Endodermal cell (in vitro differentiated cells): ENCODE measurements at regions not wholly inside any gene's neighbourhood (a gene's known extent, or its start where the extent isn't known, plus 50 kb on each side); places are given as distances from the start of the nearest gene placed in this dataset.

ENCODE experiments used
- DNase-seq: peaks from one replicate; pipeline ENCODE4 v3.0.0-alpha.2; 2017
- H3K27ac ChIP-seq: 2 replicates; pipeline ENCODE4 v1.5.1; 2013; ENCODE audit warnings: mild to moderate bottlenecking, low read depth, low read length, moderate library complexity
- H3K27me3 ChIP-seq: 2 replicates; pipeline ENCODE4 v1.6.1; 2013; ENCODE audit warnings: mild to moderate bottlenecking, low read length, moderate library complexity; ENCODE audit not compliant: insufficient read depth, control insufficient read depth, poor library complexity, severe bottlenecking
- H3K36me3 ChIP-seq: 2 replicates; pipeline ENCODE4 v1.7.0; 2013; ENCODE audit warnings: mild to moderate bottlenecking, low read length, moderate library complexity; ENCODE audit not compliant: control insufficient read depth, insufficient read depth
- H3K4me1 ChIP-seq: one replicate; pipeline ENCODE4 v1.7.0; 2013; ENCODE audit warnings: low read length; ENCODE audit not compliant: control insufficient read depth, insufficient read depth
- H3K4me3 ChIP-seq: 2 replicates; pipeline ENCODE4 v1.5.1; 2013; ENCODE audit warnings: mild to moderate bottlenecking, low read length, moderate library complexity
- H3K9ac ChIP-seq: 2 replicates; pipeline ENCODE4 v1.6.1; 2013; ENCODE audit warnings: mild to moderate bottlenecking, low read length, moderate library complexity; ENCODE audit not compliant: poor library complexity, severe bottlenecking; ENCODE audit errors: extremely low read depth
- H3K9me3 ChIP-seq: 2 replicates; pipeline ENCODE4 v1.6.1; 2013; ENCODE audit warnings: mild to moderate bottlenecking, low read length, moderate library complexity; ENCODE audit not compliant: control insufficient read depth
- H3K27ac Mint-ChIP-seq: 2 replicates; pipeline ENCODE4 v1.8.0; 2020; ENCODE audit warnings: mixed read lengths
- H3K27me3 Mint-ChIP-seq: 2 replicates; pipeline ENCODE4 v1.8.0; 2021; ENCODE audit warnings: mild to moderate bottlenecking, mixed read lengths; ENCODE audit not compliant: insufficient read depth
- H3K36me3 Mint-ChIP-seq: 2 replicates; pipeline ENCODE4 v1.8.0; 2020; ENCODE audit warnings: low read depth, mixed read lengths
- H3K4me1 Mint-ChIP-seq: 2 replicates; pipeline ENCODE4 v1.8.0; 2020; ENCODE audit warnings: mixed read lengths
- H3K4me3 Mint-ChIP-seq: 2 replicates; pipeline ENCODE4 v1.8.0; 2020; ENCODE audit warnings: mild to moderate bottlenecking, moderate library complexity, mixed read lengths
- H3K9me3 Mint-ChIP-seq: 2 replicates; pipeline ENCODE4 v1.8.0; 2020; ENCODE audit warnings: mild to moderate bottlenecking, mixed read lengths
- WGBS, 2 experiments: methylation state at CpG; one replicate each; pipeline versions ENCODE4 v1.1.5 to v1.1.7; 2013; ENCODE audit warnings: missing lambda C conversion rate in 2 of 2, mixed read lengths in 1 of 2; ENCODE audit not compliant: insufficient coverage in 1 of 2, insufficient read length in 1 of 2; 5-methylcytosine and 5-hydroxymethylcytosine counted together
- TF ChIP-seq, protein P1 (sequence below): fragments of 200-600 bp; sonication (generic); conservative IDR thresholded peaks from 2 replicates; pipeline ENCODE4 v1.5.0; 2021; ENCODE audit warnings: antibody characterized with exemption, mild to moderate bottlenecking

DNA sequence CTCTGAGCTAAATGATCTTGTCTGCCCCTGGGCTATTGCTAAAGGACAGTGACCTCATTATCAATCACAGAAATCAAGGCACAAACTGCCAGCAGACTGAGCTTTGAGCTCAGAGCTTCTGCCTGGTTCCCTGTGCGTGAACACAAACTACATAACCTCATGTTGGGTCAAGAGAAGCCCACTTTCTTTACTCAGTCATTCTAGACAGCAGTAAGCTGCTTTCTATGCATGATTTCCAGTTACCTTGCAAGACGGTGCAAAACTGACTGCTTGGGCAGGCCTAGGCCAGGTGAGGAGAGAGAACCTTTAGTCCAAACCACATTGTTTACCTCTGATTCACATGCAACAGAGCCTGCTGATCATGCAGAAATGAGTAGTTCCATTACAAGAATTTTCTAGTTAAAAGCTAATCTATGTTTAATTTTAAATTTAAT is 75.1 kb downstream of the ARRDC4 start:
- Mint-ChIP-seq H3K9me3 (no peaks in the 10 kb centered on the region), H3K4me3 (no peak overlapping the region), H3K27ac (no peak overlapping the region), H3K27me3 (no peaks in the 10 kb centered on the region), H3K36me3 (no peaks in the 10 kb centered on the region), H3K4me1 (peaks cover 3% of the 10 kb centered on the region)
- no peak for DNase-seq
- Histone ChIP-seq H3K27me3 (peaks cover 3% of the 10 kb centered on the region), H3K4me1 (no peaks in the 10 kb centered on the region), H3K9ac (no peak overlapping the region), H3K4me3 (no peak overlapping the region), H3K9me3 (no peaks in the 10 kb centered on the region), H3K27ac (no peak overlapping the region), H3K36me3 (no peaks in the 10 kb centered on the region)
- TF ChIP-seq, protein P1, sequence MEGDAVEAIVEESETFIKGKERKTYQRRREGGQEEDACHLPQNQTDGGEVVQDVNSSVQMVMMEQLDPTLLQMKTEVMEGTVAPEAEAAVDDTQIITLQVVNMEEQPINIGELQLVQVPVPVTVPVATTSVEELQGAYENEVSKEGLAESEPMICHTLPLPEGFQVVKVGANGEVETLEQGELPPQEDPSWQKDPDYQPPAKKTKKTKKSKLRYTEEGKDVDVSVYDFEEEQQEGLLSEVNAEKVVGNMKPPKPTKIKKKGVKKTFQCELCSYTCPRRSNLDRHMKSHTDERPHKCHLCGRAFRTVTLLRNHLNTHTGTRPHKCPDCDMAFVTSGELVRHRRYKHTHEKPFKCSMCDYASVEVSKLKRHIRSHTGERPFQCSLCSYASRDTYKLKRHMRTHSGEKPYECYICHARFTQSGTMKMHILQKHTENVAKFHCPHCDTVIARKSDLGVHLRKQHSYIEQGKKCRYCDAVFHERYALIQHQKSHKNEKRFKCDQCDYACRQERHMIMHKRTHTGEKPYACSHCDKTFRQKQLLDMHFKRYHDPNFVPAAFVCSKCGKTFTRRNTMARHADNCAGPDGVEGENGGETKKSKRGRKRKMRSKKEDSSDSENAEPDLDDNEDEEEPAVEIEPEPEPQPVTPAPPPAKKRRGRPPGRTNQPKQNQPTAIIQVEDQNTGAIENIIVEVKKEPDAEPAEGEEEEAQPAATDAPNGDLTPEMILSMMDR: no peak
- 80 to 90% methylated on average over 1 to 2 of the region's 2 CpGs for WGBS, 2 experiments

DNA sequence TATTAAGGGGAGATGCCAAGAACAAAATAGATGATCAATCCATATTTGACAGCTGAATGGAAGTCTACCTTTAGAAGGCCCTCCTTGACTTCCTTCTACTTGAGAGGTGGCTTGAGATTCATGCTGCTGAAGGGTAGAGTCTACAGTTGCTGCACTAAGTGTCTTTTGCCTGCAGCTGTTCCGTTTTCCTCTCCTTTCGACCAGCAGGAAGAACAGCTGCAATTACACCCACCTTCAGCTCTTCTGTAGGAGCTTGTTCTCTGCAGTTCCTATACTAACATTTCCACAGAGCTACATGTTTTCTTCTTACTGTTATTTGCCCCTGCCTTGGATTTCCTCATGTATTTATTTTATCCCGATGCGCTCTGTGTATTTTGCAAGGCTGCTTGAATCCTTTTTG is 79.1 kb downstream of the ARRDC4 start:
- no peaks in the 10 kb centered on the region for H3K9me3 ChIP-seq
- H3K36me3 ChIP-seq: no peaks in the 10 kb centered on the region
- no peak overlapping the region for H3K4me3 ChIP-seq
- TF ChIP-seq, protein P1: no peak
- no peak overlapping the region for H3K9ac ChIP-seq
- H3K9me3 Mint-ChIP-seq: no peaks in the 10 kb centered on the region
- no peak for DNase-seq
- no peak overlapping the region for H3K27ac ChIP-seq
- H3K4me3 Mint-ChIP-seq: no peak overlapping the region
- H3K27me3 Mint-ChIP-seq: peaks cover 2% of the 10 kb centered on the region
- peaks cover 3% of the 10 kb centered on the region for H3K4me1 Mint-ChIP-seq
- no peaks in the 10 kb centered on the region for H3K36me3 Mint-ChIP-seq
- H3K27me3 ChIP-seq: peaks cover 9% of the 10 kb centered on the region
- H3K27ac Mint-ChIP-seq: no peak overlapping the region
- WGBS, 2 experiments: 57 to 78% methylated on average over 2 to 4 of the region's 4 CpGs
- no peaks in the 10 kb centered on the region for H3K4me1 ChIP-seq

DNA sequence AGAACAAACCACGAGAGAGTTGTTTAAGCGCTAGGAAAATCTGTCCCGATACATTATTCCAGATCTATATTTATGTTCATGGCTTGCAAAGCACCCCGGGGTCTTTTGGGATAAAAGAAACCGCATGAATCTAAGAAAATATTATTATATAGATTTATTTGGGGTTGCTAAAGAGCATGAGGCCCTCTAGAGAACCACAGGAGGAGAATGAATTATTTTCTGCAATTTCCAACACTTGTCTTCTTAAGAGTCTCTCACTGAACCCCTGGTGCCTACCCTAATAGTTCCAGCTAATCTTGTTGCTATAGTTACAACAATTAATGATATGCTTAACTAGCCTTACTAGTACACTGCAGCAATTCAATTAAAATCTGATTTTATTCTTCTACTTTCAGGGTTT is 79.6 kb downstream of the ARRDC4 start:
- H3K27ac Mint-ChIP-seq: no peak overlapping the region
- DNase-seq: no peak
- Histone ChIP-seq H3K27me3 (peaks cover 9% of the 10 kb centered on the region), H3K9me3 (no peaks in the 10 kb centered on the region), H3K27ac (no peak overlapping the region), H3K9ac (no peak overlapping the region), H3K4me1 (no peaks in the 10 kb centered on the region), H3K36me3 (no peaks in the 10 kb centered on the region), H3K4me3 (no peak overlapping the region)
- TF ChIP-seq, protein P1: no peak
- peaks cover 2% of the 10 kb centered on the region for H3K27me3 Mint-ChIP-seq
- no peak overlapping the region for H3K4me3 Mint-ChIP-seq
- peaks cover 3% of the 10 kb centered on the region for H3K4me1 Mint-ChIP-seq
- WGBS, 2 experiments: 94 to 100% methylated on average over 2 to 5 of the region's 5 CpGs
- no peaks in the 10 kb centered on the region for H3K9me3 Mint-ChIP-seq
- no peaks in the 10 kb centered on the region for H3K36me3 Mint-ChIP-seq
